PC-3 (cell line): ENCODE measurements at regions not wholly inside any gene's neighbourhood (a gene's known extent, or its start where the extent isn't known, plus 50 kb on each side); places are given as distances from the start of the nearest gene placed in this dataset.

Experiments used
- ATAC-seq: fragments of 200-7000 bp; cut with Tn5 transposase; 2 replicates; pipeline ENCODE4 v1.9.1; 2020; ENCODE audit warnings: mild to moderate bottlenecking, moderate library complexity
- BruUV-seq: library from RNA; stranded (reverse); fragments of 400-500 nt; replicated peaks from 2 replicates; lab custom pipeline; 2021; lab: Mats Ljungman, UMichigan
- CTCF ChIA-PET: fragments of 300-600 bp; sonication (Branson Sonifier 250); formaldehyde crosslinking; loops from one replicate; lab custom pipeline; 2022; ENCODE audit warnings: antibody characterized with exemption; lab: Charles Lee
- POLR2A ChIA-PET: fragments of 300-600 bp; sonication (Branson Sonifier 250); formaldehyde crosslinking; loops from one replicate; lab custom pipeline; 2022; ENCODE audit warnings: antibody characterized with exemption; ENCODE audit not compliant: unreplicated experiment; lab: Charles Lee
- DNase-seq: peaks from one replicate; pipeline ENCODE4 v3.0.0-alpha.2; 2015
- H2AFZ ChIP-seq: fragments of 300-600 bp; sonication (generic); 2 replicates; pipeline ENCODE4 v1.6.0; 2016; ENCODE audit warnings: antibody characterized with exemption, low read length
- H3F3A ChIP-seq: fragments of 300-600 bp; sonication (generic); one replicate; pipeline ENCODE4 v1.6.0; 2017; ENCODE audit warnings: antibody characterized with exemption, low read length, control low read depth, mild to moderate bottlenecking; ENCODE audit not compliant: unreplicated experiment
- H3K27ac ChIP-seq: fragments of 300-600 bp; sonication (generic); 2 replicates; pipeline ENCODE4 v1.5.1; 2016; ENCODE audit warnings: mild to moderate bottlenecking, low read length
- H3K27me3 ChIP-seq: fragments of 300-600 bp; sonication (generic); 2 replicates; pipeline ENCODE4 v1.6.1; 2016; ENCODE audit warnings: low read length, mixed read lengths
- H3K36me3 ChIP-seq: fragments of 300-600 bp; sonication (generic); 2 replicates; pipeline ENCODE4 v1.6.1; 2016; ENCODE audit warnings: low read depth, mixed run types, low read length, mixed read lengths
- H3K4me1 ChIP-seq: fragments of 300-600 bp; sonication (generic); 2 replicates; pipeline ENCODE4 v1.5.1; 2016; ENCODE audit warnings: low read length; ENCODE audit not compliant: insufficient read depth
- H3K4me2 ChIP-seq: fragments of 300-600 bp; sonication (generic); 2 replicates; pipeline ENCODE4 v1.6.0; 2016; ENCODE audit warnings: low read length
- H3K4me3 ChIP-seq: fragments of 300-600 bp; sonication (generic); 2 replicates; pipeline ENCODE4 v1.5.1; 2016; ENCODE audit warnings: mild to moderate bottlenecking, low read length, mixed read lengths
- H3K79me2 ChIP-seq: fragments of 300-600 bp; sonication (generic); 2 replicates; pipeline ENCODE4 v1.6.1; 2017; ENCODE audit warnings: low read length, mixed read lengths
- H3K9ac ChIP-seq: fragments of 300-600 bp; sonication (generic); 2 replicates; pipeline ENCODE4 v1.6.0; 2016; ENCODE audit warnings: mild to moderate bottlenecking, low read length
- H3K9me2 ChIP-seq: fragments of 300-600 bp; sonication (generic); replicated peaks from 2 replicates; pipeline ENCODE4 v1.6.1; 2016; ENCODE audit warnings: mixed run types, low read length, mixed read lengths
- H3K9me3 ChIP-seq: fragments of 300-600 bp; sonication (generic); 2 replicates; pipeline ENCODE4 v1.6.1; 2016; ENCODE audit warnings: low read length, mixed read lengths
- H4K20me1 ChIP-seq: fragments of 300-600 bp; sonication (generic); 2 replicates; pipeline ENCODE4 v1.6.1; 2016; ENCODE audit warnings: low read length, mixed read lengths
- EZH2 ChIP-seq: fragments of 300-600 bp; sonication (generic); IDR thresholded peaks from one replicate; pipeline ENCODE4 v1.6.1; 2017; ENCODE audit warnings: antibody characterized with exemption, mild to moderate bottlenecking, low read length; ENCODE audit not compliant: unreplicated experiment
- EZH2phosphoT487 ChIP-seq: fragments of 300-600 bp; sonication (generic); IDR thresholded peaks from 2 replicates; pipeline ENCODE4 v1.6.1; 2018; ENCODE audit warnings: mild to moderate bottlenecking, antibody characterized with exemption, low read length, borderline replicate concordance
- intact Hi-C: fragments of 100-400 bp; cut with micrococcal nuclease; formaldehyde crosslinking; loops from 2 replicates; pipeline ENCODE4 v1.9.0; 2023
- TF ChIP-seq, protein P1 (sequence below): fragments of 300-600 bp; sonication (generic); conservative IDR thresholded peaks from 2 replicates; pipeline ENCODE4 v1.5.1; 2017; ENCODE audit warnings: antibody characterized with exemption, low read depth, mild to moderate bottlenecking, low read length

DNA sequence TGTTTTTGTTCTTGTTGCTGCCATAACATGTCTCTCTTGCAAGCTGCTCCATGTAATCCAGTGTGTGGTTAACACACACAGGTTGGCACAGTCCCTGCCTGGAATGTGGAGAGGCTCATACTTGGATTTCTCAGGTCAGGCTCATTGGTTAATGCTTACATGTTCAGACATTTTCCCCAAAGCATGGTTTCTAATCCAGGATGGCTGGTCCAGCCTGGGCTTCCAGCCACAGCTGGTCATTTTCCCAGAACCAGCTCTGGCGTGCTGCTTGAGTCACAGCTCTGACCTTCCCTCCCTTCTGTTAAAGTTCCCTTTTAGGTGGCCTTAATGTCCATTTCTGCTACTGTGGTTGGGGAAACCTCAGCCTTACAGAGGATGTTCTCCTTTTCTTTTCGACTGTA lies 294.3 kb downstream of the TAF11L14 start:
- H3F3A ChIP-seq, result no peaks in the 10 kb centered on the region
- ChIA-PET CTCF (no interaction called here), POLR2A (no interaction called here)
- no peaks in the 10 kb centered on the region for H3K4me1 ChIP-seq
- H3K4me2 ChIP-seq, result no peak overlapping the region
- TF ChIP-seq, protein P1, sequence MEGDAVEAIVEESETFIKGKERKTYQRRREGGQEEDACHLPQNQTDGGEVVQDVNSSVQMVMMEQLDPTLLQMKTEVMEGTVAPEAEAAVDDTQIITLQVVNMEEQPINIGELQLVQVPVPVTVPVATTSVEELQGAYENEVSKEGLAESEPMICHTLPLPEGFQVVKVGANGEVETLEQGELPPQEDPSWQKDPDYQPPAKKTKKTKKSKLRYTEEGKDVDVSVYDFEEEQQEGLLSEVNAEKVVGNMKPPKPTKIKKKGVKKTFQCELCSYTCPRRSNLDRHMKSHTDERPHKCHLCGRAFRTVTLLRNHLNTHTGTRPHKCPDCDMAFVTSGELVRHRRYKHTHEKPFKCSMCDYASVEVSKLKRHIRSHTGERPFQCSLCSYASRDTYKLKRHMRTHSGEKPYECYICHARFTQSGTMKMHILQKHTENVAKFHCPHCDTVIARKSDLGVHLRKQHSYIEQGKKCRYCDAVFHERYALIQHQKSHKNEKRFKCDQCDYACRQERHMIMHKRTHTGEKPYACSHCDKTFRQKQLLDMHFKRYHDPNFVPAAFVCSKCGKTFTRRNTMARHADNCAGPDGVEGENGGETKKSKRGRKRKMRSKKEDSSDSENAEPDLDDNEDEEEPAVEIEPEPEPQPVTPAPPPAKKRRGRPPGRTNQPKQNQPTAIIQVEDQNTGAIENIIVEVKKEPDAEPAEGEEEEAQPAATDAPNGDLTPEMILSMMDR, result no peak
- no peak for TF ChIP-seq EZH2
- no peak for TF ChIP-seq EZH2phosphoT487
- DNase-seq (no peak), ATAC-seq (no peak)
- H3K9me2 ChIP-seq, result no peaks in the 10 kb centered on the region
- no peaks in the 10 kb centered on the region for H3K79me2 ChIP-seq
- intact Hi-C loops, result no loop called here
- H3K27ac ChIP-seq, result no peak overlapping the region
- H3K4me3 ChIP-seq, result no peak overlapping the region
- H4K20me1 ChIP-seq, result no peaks in the 10 kb centered on the region
- no peak overlapping the region for H3K9ac ChIP-seq
- H2AFZ ChIP-seq, result no peak overlapping the region
- no peaks in the 10 kb centered on the region for H3K36me3 ChIP-seq
- peaks cover 6% of the 10 kb centered on the region; the same call in 1 of the 2 replicates for H3K9me3 ChIP-seq
- no peaks in the 10 kb centered on the region for H3K27me3 ChIP-seq
- no TSS peak for BruUV-seq

DNA sequence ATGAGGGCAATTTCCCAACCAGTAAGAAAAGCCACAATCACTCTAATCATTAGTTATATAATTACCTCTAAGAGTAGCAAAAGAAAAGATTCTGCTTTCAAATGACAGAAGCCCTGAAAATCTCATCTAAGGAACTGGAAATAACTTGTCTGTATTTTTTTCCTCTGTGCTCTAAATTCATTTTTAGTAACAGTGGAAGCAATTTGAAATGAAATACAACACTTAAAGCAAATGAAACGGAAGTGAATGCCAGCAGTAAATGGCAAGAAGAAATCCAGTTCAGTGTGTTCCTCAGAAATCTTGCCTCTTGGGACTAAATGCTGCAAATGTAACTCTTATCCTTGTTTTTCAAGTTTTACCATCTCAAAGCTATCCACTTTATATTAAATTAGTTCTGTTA lies 294.9 kb downstream of the TAF11L14 start:
- Histone ChIP-seq H4K20me1 (no peaks in the 10 kb centered on the region), H3K9me3 (peaks cover 12% of the 10 kb centered on the region; the same call in 1 of the 2 replicates), H3F3A (no peaks in the 10 kb centered on the region), H3K4me3 (no peak overlapping the region), H3K27ac (no peak overlapping the region), H3K9me2 (no peaks in the 10 kb centered on the region), H3K36me3 (no peaks in the 10 kb centered on the region), H3K9ac (no peak overlapping the region), H3K4me1 (no peaks in the 10 kb centered on the region), H3K27me3 (no peaks in the 10 kb centered on the region), H2AFZ (no peak overlapping the region), H3K79me2 (no peaks in the 10 kb centered on the region), H3K4me2 (no peak overlapping the region)
- intact Hi-C loops, result no loop called here
- POLR2A ChIA-PET, result no interaction called here
- BruUV-seq, result no TSS peak
- DNase-seq (no peak), ATAC-seq (no peak)
- CTCF ChIA-PET, result no interaction called here
- no peak for TF ChIP-seq EZH2
- TF ChIP-seq, protein P1, result no peak
- TF ChIP-seq EZH2phosphoT487, result no peak

DNA sequence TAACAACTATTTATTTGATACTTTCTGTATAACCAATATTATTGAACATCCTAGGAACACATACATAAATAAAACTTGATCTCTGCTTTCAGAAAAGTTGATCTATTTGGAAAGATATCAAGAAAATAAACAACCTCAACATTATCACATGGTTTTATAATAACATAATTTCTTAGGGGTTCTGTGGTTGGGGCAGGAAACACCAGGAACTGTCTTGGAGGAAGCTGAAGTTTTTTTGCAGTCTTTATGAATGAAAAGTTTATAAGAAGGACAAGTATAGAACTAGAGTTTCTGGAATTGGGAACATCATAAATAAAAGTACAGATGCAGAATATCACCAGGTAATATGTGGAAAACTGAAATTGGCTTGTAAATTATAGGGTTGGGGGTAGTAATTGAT lies 296.1 kb downstream of the TAF11L14 start:
- TF ChIP-seq EZH2phosphoT487, result no peak
- no peak for TF ChIP-seq EZH2
- TF ChIP-seq, protein P1, result no peak
- Histone ChIP-seq H3K4me1 (no peaks in the 10 kb centered on the region), H3K36me3 (no peaks in the 10 kb centered on the region), H3K9me3 (peaks cover 14% of the 10 kb centered on the region; the same call in 1 of the 2 replicates), H3K27ac (no peak overlapping the region), H3K9ac (no peak overlapping the region), H4K20me1 (no peaks in the 10 kb centered on the region), H3F3A (no peaks in the 10 kb centered on the region), H2AFZ (no peak overlapping the region), H3K27me3 (no peaks in the 10 kb centered on the region), H3K4me2 (no peak overlapping the region), H3K4me3 (no peak overlapping the region), H3K79me2 (no peaks in the 10 kb centered on the region), H3K9me2 (no peaks in the 10 kb centered on the region)
- ChIA-PET CTCF (no interaction called here), POLR2A (no interaction called here)
- no TSS peak for BruUV-seq
- ATAC-seq, result no peak
- no peak for DNase-seq
- intact Hi-C loops, result no loop called here
